ENCODE measurements at regions not wholly inside any gene's neighbourhood (a gene's known extent, or its start where the extent isn't known, plus 50 kb on each side); places are given as distances from the start of the nearest gene placed in this dataset.

DNA sequence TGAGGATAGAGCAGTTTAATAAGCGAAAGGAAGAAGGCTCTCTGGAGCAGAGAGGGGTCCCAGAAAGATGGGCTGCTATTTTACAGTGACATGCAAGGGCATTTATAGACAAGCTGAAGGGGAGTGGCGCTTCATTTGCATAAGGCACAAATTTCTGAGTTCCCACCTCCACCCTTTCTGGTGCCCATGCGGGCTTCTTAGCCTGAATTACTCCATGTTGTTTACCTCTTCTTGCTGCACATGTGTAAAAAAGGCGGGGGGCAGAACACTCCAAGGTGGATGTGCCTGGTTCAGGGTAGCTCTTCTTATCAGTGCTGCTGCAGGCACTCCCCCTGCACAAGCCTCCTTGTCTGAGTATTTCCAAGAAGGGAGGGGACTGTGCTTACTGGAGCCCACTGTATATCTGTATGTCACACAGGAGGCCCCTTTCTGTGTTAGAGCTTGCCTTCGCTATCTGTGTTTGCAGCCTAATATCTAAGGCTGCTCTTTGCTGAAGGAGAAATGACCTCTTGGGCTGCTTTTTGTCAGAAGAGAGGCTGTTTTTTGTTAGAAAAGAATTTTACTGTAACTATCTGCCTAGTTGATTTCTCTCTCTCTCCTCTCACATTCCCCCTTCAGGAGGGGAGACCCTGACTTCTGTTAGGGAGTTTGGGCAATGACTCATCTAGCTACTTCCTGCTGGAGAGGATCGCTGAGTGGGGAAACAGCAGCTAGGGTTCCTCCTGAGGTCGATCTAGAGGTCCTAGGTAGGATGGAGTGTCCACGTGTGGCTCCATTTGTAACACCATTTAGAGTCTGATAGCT lies 1057.0 kb upstream of the CNTN5 start (continued):
- TF ChIP-seq ATF4 (CRISPR knock-in tag; IDR thresholded peaks at IDR 0.05) (peak; percentile 99), WHSC1 (IDR thresholded peaks at IDR 0.05; ENCODE audit: low read length) (no peak), CHD4 (IDR thresholded peaks at IDR 0.05; ENCODE audit: insufficient read depth, insufficient replicate concordance, low read depth, low read length, poor library complexity, severe bottlenecking) (no peak), XRCC5 (IDR thresholded peaks at IDR 0.05; ENCODE audit: low read depth, low read length) (0 out of 2 replicates have a peak, but pooled peaks have one; percentile 62), PRMT5 (CRISPR knock-in tag; IDR thresholded peaks at IDR 0.05) (no peak), DLX4 (CRISPR knock-in tag; IDR thresholded peaks at IDR 0.05) (peak; percentile 80), KLF16 (IDR thresholded peaks at IDR 0.05) (peak; percentile 89), ZNF436 (CRISPR knock-in tag; IDR thresholded peaks at IDR 0.05) (peak; percentile 74), POLR2A (conservative IDR thresholded peaks at IDR 0.05) (peak; percentile 52; the same call in 1 of the 2 replicates), ILK (tag; IDR thresholded peaks at IDR 0.05; ENCODE audit: borderline replicate concordance, low read depth) (peak; percentile 98), TEAD1 (CRISPR knock-in tag; IDR thresholded peaks at IDR 0.05) (peak in 1 of 2 experiments; percentile 99; a peak in 2 of 4 replicates), ZNF165 (CRISPR knock-in tag; IDR thresholded peaks at IDR 0.05; ENCODE audit: borderline replicate concordance) (peak; percentile 99), MCM3 (IDR thresholded peaks at IDR 0.05) (no peak), ZNF280B (CRISPR knock-in tag; IDR thresholded peaks at IDR 0.05) (peak; percentile 96; the same call in 1 of the 2 replicates), SIN3A (IDR thresholded peaks at IDR 0.05; ENCODE audit: borderline replicate concordance in 2 of 2, control insufficient read depth in 1 of 2, low read depth in 2 of 2, low read length in 2 of 2) (0 out of 4 replicates have a peak, but pooled peaks of 1 of the 2 experiments have one; percentile 21), TAF7 (tag; IDR thresholded peaks at IDR 0.05) (peak; percentile 87), ZNF12 (CRISPR knock-in tag; IDR thresholded peaks at IDR 0.05) (no peak)
- TF ChIP-seq, protein P1, sequence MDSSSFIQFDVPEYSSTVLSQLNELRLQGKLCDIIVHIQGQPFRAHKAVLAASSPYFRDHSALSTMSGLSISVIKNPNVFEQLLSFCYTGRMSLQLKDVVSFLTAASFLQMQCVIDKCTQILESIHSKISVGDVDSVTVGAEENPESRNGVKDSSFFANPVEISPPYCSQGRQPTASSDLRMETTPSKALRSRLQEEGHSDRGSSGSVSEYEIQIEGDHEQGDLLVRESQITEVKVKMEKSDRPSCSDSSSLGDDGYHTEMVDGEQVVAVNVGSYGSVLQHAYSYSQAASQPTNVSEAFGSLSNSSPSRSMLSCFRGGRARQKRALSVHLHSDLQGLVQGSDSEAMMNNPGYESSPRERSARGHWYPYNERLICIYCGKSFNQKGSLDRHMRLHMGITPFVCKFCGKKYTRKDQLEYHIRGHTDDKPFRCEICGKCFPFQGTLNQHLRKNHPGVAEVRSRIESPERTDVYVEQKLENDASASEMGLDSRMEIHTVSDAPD (CRISPR knock-in tag; IDR thresholded peaks at IDR 0.05) = peak; percentile 98
- TF ChIP-seq, protein P2, sequence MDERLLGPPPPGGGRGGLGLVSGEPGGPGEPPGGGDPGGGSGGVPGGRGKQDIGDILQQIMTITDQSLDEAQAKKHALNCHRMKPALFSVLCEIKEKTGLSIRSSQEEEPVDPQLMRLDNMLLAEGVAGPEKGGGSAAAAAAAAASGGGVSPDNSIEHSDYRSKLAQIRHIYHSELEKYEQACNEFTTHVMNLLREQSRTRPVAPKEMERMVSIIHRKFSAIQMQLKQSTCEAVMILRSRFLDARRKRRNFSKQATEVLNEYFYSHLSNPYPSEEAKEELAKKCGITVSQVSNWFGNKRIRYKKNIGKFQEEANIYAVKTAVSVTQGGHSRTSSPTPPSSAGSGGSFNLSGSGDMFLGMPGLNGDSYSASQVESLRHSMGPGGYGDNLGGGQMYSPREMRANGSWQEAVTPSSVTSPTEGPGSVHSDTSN (CRISPR knock-in tag; IDR thresholded peaks at IDR 0.05; ENCODE audit: low read depth) = no peak
- TF ChIP-seq, protein P2 (tag; conservative IDR thresholded peaks at IDR 0.05; ENCODE audit: low read depth) = peak; percentile 81; the same call in 1 of the 2 replicates
- TF ChIP-seq, protein P3, sequence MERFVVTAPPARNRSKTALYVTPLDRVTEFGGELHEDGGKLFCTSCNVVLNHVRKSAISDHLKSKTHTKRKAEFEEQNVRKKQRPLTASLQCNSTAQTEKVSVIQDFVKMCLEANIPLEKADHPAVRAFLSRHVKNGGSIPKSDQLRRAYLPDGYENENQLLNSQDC (CRISPR knock-in tag; IDR thresholded peaks at IDR 0.05) = peak; percentile 95

All from K562 (cell line).